ENCODE measurements at regions not wholly inside any gene's neighbourhood (a gene's known extent, or its start where the extent isn't known, plus 50 kb on each side); places are given as distances from the start of the nearest gene placed in this dataset.
"Not testable (repeated sequence)": the region's sequence is repeated elsewhere in the genome, so short reads cannot be mapped to it uniquely, and the experiment has no call there.

GRCh38 chr7:6989968-6990367 is 163.9 kb upstream of the CCZ1B start:
- DNase-seq (ENCODE audit: low read depth in 4 of 4, low spot score in 1 of 4), result not testable (repeated sequence)

- DNase-seq (ENCODE audit: low read depth in 4 of 4, low spot score in 1 of 4), result not testable (repeated sequence)
Measured at GRCh38 chr7:6990426-6991152, 164.5 kb upstream of the CCZ1B start.

DNA sequence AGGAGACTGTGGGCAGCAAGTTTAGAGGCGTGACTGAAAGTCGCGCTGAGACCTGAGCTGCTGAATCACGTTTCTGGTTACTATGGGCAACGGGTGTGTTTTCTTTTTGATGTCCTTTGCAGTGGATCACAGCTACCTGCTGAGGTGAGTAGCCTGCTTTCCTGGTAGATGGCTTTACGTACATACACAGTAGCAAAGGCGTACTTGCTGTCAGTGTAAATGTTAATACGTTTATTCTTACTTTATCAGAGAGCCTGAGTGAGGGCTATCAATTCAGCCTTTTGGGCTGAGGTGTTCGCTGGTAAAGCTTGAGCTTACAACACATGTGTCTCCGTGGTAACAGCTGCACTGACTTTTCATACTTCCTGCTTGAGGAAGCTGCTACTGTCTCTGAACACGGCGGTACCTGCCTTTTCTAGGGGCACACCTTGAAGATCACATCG is 165.1 kb upstream of the CCZ1B start:
- peak in 3 of 4 experiments; percentile 2 to 26 (median 5) for DNase-seq (ENCODE audit: low read depth in 4 of 4, low spot score in 1 of 4)

DNA sequence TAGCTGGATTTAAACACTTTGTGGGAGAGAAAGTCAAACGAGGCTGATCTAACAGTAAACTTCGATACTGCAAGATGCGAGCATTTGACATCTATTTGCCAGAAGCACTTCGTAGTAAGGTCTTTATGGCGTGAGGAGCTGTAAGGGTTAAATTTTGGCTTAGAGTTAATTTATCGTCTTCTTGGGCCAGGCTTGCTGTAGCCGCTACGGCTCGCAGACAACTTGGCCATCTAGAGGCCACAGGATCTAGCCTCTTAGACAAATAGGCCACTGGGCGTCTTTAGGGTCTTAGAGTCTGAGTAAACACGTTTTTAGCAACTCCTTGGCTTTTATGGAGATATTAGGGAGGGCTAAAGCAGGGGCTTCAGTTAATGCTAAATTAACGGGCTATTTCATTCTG is 165.6 kb upstream of the CCZ1B start:
- DNase-seq (ENCODE audit: low read depth in 4 of 4, low spot score in 1 of 4), result not testable (repeated sequence)

DNA sequence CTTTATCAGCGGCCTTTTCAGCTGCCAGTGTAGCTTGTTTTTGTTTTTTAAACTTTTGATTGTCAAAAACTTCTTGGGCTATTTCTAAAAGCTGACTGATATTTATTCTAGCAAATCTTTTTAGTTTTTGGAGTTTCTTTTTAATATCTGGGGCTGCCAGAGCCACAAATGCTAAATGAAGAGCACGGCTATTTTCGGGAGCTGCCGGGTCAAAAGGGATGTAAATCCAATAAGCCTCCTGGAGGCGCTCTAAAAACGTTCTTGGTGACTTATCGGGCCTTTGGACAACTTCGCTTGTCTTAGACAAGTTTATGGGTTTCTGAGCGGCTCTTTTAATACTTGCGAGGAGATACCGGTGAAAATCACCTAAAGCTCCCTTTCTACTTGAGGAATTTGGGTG is 166.1 kb upstream of the CCZ1B start:
- DNase-seq (ENCODE audit: low read depth in 4 of 4, low spot score in 1 of 4), result not testable (repeated sequence)

DNA sequence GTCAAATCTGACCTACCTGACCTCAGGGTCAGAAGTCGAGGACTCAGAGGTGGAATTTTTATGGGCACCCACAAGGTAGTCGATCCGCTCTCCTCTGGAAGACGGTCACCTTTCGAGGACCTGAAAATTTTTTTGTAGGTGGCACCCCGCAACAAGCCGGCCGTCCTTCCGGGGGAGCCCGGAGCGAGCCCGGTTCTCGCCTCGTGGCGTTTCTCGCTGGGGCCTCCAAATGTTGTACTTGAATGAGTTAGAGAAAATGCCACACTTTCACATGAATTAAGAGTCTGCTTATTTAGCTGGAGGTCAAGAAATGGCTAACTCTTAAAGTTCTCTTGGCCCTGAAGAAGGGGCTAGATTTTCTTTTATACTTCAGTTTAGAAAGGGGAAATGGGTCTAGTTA is 169.0 kb upstream of the CCZ1B start:
- not testable (repeated sequence) for DNase-seq (ENCODE audit: low read depth in 4 of 4, low spot score in 1 of 4)

- not testable (repeated sequence) for DNase-seq (ENCODE audit: low read depth in 4 of 4, low spot score in 1 of 4)
Measured at GRCh38 chr7:6995493-6996289, 169.6 kb upstream of the CCZ1B start.

DNA sequence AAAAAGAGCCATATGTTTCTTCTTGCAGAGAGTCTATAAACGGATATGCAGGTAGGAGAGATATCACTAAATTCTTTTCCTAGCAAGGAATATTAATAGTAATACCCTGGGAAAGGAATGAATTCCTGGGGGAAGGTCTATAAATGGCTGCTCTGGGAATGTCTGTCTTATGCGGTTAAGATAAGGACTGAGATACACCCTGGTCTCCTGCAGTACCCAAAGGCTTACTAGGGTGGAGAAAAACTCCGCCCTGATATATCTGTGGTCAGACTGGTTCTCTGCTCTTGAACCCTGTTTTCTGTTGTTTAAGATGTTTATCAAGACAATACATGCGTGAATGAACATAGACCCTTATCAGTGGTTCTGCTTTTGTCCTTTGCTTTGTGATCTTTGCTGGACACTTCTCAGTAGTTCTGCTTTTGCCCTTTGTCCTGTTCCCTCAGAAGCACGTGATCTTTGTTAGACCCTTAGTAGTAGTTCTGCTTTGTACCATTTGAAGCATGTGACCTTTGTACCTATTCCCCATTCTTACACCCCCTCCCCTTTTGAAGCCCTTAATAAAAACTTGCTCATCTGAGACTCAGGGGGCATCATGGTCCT is 173.1 kb upstream of the CCZ1B start:
- DNase-seq (ENCODE audit: low read depth in 4 of 4, low spot score in 1 of 4), result not testable (repeated sequence)

GRCh38 chr7:7002418-7003062 is 176.5 kb upstream of the CCZ1B start:
- DNase-seq (ENCODE audit: low read depth in 4 of 4, low spot score in 1 of 4), result no peak

GRCh38 chr7:7005303-7005702 is 177.0 kb upstream of the C1GALT1 start:
- DNase-seq (ENCODE audit: low read depth in 4 of 4, low spot score in 1 of 4), result no peak

DNA sequence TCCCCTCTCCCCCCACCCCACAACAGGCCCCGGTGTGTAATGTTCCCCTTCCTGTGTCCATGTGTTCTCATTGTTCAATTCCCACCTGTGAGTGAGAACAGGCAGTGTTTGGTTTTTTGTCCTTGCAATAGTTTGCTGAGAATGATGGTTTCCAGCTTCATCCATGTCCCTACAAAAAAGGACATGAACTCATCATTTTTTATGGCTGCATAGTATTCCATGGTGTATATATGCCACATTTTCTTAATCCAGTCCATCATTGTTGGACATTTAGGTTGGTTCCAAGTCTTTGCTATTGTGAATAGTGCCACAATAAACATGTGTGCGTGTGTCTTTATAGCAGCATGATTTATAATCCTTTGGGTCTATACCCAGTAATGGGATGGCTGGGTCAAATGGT is 176.4 kb upstream of the C1GALT1 start:
- not testable (repeated sequence) for DNase-seq (ENCODE audit: low read depth in 4 of 4, low spot score in 1 of 4)

DNA sequence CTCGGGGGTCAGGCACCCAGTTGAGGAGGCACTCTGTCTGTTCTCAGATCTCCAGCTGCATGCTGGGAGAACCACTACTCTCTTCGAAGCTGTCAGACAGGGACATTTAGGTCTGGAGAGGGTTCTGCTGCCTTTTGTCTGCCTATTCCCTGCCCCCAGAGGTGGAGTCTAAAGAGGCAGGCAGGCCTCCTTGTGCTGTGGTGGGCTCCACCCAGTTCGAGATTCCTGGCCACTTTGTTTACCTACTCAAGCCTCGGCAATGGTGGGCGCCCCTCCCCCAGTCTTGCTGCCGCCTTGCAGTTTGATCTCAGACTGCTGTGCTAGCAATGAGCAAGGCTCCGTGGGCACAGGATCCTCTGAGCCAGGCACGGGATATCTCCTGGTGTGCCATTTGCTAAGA is 171.1 kb upstream of the C1GALT1 start:
- not testable (repeated sequence) for DNase-seq (ENCODE audit: low read depth in 4 of 4, low spot score in 1 of 4)

DNA sequence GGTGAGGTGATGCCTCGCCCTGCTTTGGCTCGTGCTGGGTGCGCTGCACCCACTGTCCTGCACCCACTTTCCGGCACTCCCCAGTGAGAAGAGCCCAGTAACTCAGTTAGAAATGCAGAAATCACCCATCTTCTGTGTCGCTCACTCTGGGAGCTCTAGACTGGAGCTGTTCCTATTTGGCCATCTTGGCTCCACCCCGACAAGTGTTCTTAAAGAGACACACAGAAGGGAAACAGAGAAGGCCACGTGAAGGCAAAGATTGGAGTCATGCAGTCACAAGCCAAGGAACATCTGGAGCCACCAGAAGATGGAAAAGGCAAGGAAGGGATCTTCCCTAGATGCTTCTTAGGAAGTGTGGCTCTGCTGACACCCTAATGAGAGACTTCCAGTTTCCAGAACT is 170.6 kb upstream of the C1GALT1 start:
- not testable (repeated sequence) for DNase-seq (ENCODE audit: low read depth in 4 of 4, low spot score in 1 of 4)

DNA sequence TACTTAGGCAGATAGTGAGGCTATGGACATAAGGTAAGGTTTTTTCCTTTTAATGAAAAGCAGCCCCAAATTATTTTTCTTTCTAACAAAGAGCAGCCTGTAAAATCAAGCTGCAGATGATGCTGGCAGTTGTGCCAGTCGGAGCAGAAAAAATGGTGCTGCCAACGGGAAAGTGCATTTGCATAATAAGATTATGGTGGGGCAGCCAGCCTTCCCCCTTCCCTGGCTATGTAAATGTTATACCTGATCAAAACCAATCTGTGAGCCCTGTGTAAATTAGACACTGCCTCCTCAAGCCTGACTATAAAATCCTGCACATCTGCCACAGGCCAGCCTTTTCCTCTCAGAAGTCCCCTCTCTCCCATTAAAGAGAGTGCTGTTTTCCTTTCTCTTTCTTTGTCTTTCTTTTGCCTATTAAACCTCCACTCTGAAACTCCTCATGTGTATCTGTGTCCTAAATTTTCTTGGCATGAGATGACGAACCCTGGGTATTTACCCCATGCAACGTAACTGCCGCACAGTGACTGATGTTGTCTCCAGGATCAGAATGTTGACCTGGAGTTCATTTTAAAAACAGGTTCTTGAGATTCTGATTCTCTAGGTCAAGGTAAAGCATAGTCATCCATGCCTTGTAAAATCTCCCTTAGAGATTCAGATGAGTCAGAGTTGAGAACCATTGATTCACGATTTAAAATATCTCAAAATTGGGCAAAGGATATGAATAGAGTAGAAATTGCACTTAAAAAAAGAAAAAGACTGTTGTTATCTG is 167.3 kb upstream of the C1GALT1 start:
- no peak for DNase-seq (ENCODE audit: low read depth in 4 of 4, low spot score in 1 of 4)

GRCh38 chr7:7017707-7018280 is 164.6 kb upstream of the C1GALT1 start:
- DNase-seq (ENCODE audit: low read depth in 4 of 4, low spot score in 1 of 4), result no peak

GRCh38 chr7:7018290-7018689 is 164.1 kb upstream of the C1GALT1 start:
- DNase-seq (ENCODE audit: low read depth in 4 of 4, low spot score in 1 of 4), result no peak

DNA sequence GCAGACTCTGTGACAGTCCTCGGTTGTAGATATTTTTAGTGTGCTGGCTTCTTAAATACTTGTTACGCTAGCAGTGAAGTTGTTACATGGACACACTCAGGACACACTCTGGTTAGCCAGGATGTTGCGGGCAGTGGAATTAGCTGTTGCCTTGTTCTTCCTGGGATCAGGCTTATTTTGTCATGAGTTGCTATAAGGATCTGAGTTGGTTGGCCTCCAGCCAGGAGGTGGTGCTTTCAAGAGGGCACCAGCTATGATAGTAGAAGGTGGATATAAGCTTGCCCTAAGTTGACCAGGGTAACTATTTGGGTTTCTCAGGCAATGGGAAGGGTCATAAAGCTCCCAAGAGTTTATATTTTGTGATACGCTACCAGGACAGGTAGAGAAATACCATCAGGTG is 150.1 kb upstream of the C1GALT1 start:
- no peak for DNase-seq (ENCODE audit: low read depth in 4 of 4, low spot score in 1 of 4)

GRCh38 chr7:7035851-7036250 is 146.5 kb upstream of the C1GALT1 start:
- no peak for DNase-seq (ENCODE audit: low read depth in 4 of 4, low spot score in 1 of 4)

DNA sequence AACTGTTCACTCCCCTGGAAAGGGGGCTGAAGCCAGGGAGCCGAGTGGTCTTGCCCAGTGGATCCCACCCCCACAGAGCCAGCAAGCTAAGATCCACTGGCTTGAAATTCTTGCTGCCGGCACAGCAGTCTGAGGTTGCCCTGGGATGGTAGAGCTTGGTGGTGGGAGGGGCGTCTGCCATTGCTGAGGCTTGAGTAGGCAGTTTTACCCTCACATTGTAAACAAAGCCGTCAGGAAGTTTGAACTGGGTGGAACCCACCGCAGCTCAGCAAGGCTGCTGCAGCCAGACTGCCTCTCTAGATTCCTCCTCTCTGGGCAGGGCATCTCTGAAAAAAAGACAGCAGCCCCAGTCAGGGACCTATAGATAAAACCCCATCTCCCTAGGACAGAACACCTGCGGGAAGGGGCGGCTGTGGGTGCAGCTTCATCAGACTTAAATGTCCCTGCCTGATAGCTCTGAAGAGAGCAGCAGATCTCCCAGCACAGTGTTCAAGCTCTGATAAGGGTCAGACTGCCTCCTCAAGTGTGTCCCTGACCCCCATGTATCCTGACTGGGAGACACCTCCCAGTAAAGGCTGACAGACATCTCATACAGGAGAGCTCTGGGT is 140.0 kb upstream of the C1GALT1 start:
- not testable (repeated sequence) for DNase-seq (ENCODE audit: low read depth in 4 of 4, low spot score in 1 of 4)

- no peak for DNase-seq (ENCODE audit: low read depth in 4 of 4, low spot score in 1 of 4)
Measured at GRCh38 chr7:7044806-7045205, 137.5 kb upstream of the C1GALT1 start.
